GM20000 (cell line): ENCODE measurements at regions not wholly inside any gene's neighbourhood (a gene's known extent, or its start where the extent isn't known, plus 50 kb on each side); places are given as distances from the start of the nearest gene placed in this dataset.

Source experiments
- DNase-seq: peaks from one replicate; pipeline ENCODE4 v3.0.0; 2012; ENCODE audit warnings: low spot score
- CTCF ChIP-seq: IDR thresholded peaks from 2 replicates; pipeline ENCODE4 v1.5.1; 2012; ENCODE audit warnings: mild to moderate bottlenecking, control low read depth; ENCODE audit errors: extremely low read depth, missing control alignments

DNA sequence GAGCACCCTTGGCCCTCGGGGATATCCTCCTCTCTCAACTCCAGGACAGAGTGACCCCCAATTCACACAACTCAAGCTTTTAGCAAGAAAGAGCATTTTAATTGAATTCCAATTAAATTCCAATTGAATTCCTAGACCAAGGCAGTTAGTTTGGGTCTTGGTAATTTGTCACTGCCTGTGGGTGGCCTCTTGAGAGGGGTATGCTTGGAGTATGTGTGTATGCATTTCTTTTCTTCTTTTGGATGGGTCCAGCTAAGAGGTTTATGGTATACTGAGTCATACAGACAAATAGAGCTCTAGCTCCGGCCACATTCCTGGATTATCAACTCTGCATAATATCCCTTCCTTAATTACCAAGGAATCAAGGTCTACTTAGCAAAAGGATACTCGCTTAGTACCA lies 136.7 kb downstream of the PCTP start:
- no peak for DNase-seq
- no peak for TF ChIP-seq CTCF

- no peak for DNase-seq
- TF ChIP-seq CTCF = no peak
These were observed 138.4 kb downstream of the PCTP start for GRCh38 chr17:55889271-55889670.

- no peak for DNase-seq
- TF ChIP-seq CTCF = no peak
These were observed 144.4 kb downstream of the PCTP start for GRCh38 chr17:55895112-55895759.

DNA sequence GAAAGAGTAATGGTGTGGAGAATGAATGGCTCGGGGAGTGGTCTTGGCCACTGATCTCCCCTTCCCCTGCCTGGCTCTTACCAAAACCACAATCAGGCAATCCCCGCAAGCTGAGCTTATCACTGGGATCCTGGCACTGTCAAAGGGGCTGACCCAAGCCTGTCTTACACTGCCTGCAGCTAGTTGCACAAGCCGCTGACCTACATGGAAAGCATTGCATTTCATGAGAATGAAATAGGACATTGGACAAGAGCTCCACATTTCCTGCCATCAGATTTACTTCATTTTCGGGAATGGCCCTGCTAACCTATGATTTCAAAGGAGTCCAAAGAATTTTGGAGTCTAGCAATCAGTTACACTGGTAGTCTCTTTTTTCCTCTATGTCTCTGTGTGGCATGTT lies 146.4 kb downstream of the PCTP start:
- no peak for TF ChIP-seq CTCF
- DNase-seq = no peak

GRCh38 chr17:55898195-55898594 lies 147.3 kb downstream of the PCTP start:
- TF ChIP-seq CTCF = no peak
- no peak for DNase-seq

- DNase-seq = no peak
- TF ChIP-seq CTCF = no peak
These were observed 149.3 kb downstream of the PCTP start for GRCh38 chr17:55900188-55900587.

DNA sequence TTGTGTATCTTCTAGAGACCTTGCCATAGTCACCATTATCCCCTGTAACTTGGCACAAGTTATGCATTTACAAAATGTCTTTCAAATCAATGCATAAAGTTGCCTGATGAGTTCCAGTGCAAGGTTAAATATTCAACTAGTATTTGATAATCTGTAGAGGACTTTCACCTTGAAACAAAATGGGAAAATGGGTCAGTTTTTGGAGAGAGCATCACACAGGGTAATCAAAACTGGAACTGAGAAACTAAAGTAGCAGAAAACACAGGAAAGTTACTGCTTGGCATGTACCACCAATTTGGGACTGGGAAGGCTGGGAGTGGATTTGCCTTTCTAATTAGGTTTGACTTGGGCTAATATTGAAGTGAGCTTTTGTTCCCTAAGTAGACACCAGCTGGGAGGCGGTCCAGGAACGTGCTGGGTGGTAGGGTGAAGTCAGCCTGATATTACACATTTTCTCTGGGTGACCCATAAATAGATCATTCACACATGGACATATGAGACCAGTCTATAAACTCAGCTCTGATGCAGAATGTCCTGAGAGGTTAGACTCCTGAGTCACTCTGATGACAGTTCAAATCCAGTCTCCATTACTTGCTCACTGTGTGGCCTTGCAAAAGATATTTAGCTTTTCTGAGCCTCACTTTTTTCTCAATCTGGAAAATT lies 152.3 kb downstream of the PCTP start:
- no peak for TF ChIP-seq CTCF
- no peak for DNase-seq
